Astrocyte (in vitro differentiated cells and primary cell): ENCODE measurements at regions not wholly inside any gene's neighbourhood (a gene's known extent, or its start where the extent isn't known, plus 50 kb on each side); places are given as distances from the start of the nearest gene placed in this dataset.

Experiments used
- CTCF ChIP-seq: IDR thresholded peaks from 2 replicates; pipeline ENCODE4 v1.5.1; 2011; ENCODE audit warnings: low read depth, mild to moderate bottlenecking, inconsistent platforms, low read length, moderate library complexity; ENCODE audit not compliant: insufficient read depth
- EZH2 ChIP-seq: IDR thresholded peaks from 2 replicates; pipeline ENCODE4 v1.6.1; 2012; ENCODE audit warnings: mild to moderate bottlenecking, low read length, inconsistent platforms; ENCODE audit not compliant: insufficient read depth

- TF ChIP-seq CTCF (no peak), EZH2 (no peak)
Observed at GRCh38 chr14:42228611-42229010, 621.9 kb downstream of the LRFN5 start.
